SKM-1 (cell line): ENCODE measurements at regions not wholly inside any gene's neighbourhood (a gene's known extent, or its start where the extent isn't known, plus 50 kb on each side); places are given as distances from the start of the nearest gene placed in this dataset.
"Not testable (repeated sequence)": the region's sequence is repeated elsewhere in the genome, so short reads cannot be mapped to it uniquely, and the experiment has no call there.

ENCODE experiments used
- DNase-seq: peaks from one replicate; lab custom pipeline; 2025; ENCODE audit not compliant: unreplicated experiment; lab: John Stamatoyannopoulos, UW

GRCh38 chr10:125407000-125407502, 246.7 kb upstream of the CTBP2 start:
- no peak for DNase-seq

- not testable (repeated sequence) for DNase-seq
Observed at GRCh38 chr10:125404902-125405301, 244.5 kb upstream of the CTBP2 start.

GRCh38 chr10:125401462-125401861, 241.1 kb upstream of the CTBP2 start:
- DNase-seq, result no peak

- DNase-seq, result no peak
Observed at GRCh38 chr10:125399289-125399688, 238.9 kb upstream of the CTBP2 start.

- no peak for DNase-seq
Observed at GRCh38 chr10:125398270-125398669, 237.9 kb upstream of the CTBP2 start.

GRCh38 chr10:125397608-125398007, 237.2 kb upstream of the CTBP2 start:
- DNase-seq, result no peak

GRCh38 chr10:125396676-125397075, 236.3 kb upstream of the CTBP2 start:
- no peak for DNase-seq

- no peak for DNase-seq
Observed at GRCh38 chr10:125392609-125393008, 232.2 kb upstream of the CTBP2 start.

- no peak for DNase-seq
Observed at GRCh38 chr10:125392154-125392553, 231.8 kb upstream of the CTBP2 start.

- DNase-seq, result no peak
Observed at GRCh38 chr10:125389648-125390047, 229.3 kb upstream of the CTBP2 start.

GRCh38 chr10:125379592-125379991, 219.2 kb upstream of the CTBP2 start:
- no peak for DNase-seq

- DNase-seq, result no peak
Observed at GRCh38 chr10:125377368-125377767, 217.0 kb upstream of the CTBP2 start.

- DNase-seq, result no peak
Observed at GRCh38 chr10:125375210-125375609, 214.8 kb upstream of the CTBP2 start.

GRCh38 chr10:125373546-125373945, 213.2 kb upstream of the CTBP2 start:
- no peak for DNase-seq

- no peak for DNase-seq
Observed at GRCh38 chr10:125370578-125370977, 210.2 kb upstream of the CTBP2 start.

- no peak for DNase-seq
Observed at GRCh38 chr10:125369382-125370326, 209.3 kb upstream of the CTBP2 start.

- no peak for DNase-seq
Observed at GRCh38 chr10:125368146-125368545, 207.8 kb upstream of the CTBP2 start.

- no peak for DNase-seq
Observed at GRCh38 chr10:125363791-125364190, 203.4 kb upstream of the CTBP2 start.

GRCh38 chr10:125362950-125363349, 202.6 kb upstream of the CTBP2 start:
- no peak for DNase-seq

GRCh38 chr10:125359401-125359800, 199.0 kb upstream of the CTBP2 start:
- no peak for DNase-seq

GRCh38 chr10:125355657-125356056, 195.3 kb upstream of the CTBP2 start:
- no peak for DNase-seq

- DNase-seq, result no peak
Observed at GRCh38 chr10:125350519-125350918, 190.2 kb upstream of the CTBP2 start.

- DNase-seq, result no peak
Observed at GRCh38 chr10:125348536-125348935, 188.2 kb upstream of the CTBP2 start.
